GM18909 (cell line): ENCODE measurements at regions not wholly inside any gene's neighbourhood (a gene's known extent, or its start where the extent isn't known, plus 50 kb on each side); places are given as distances from the start of the nearest gene placed in this dataset.

ENCODE experiments used
- ATAC-seq: cut with Tn5 transposase; IDR thresholded peaks from one replicate; pipeline ENCODE4 v1.9.1; 2021; ENCODE audit warnings: mild to moderate bottlenecking; ENCODE audit not compliant: unreplicated experiment, poor library complexity

DNA sequence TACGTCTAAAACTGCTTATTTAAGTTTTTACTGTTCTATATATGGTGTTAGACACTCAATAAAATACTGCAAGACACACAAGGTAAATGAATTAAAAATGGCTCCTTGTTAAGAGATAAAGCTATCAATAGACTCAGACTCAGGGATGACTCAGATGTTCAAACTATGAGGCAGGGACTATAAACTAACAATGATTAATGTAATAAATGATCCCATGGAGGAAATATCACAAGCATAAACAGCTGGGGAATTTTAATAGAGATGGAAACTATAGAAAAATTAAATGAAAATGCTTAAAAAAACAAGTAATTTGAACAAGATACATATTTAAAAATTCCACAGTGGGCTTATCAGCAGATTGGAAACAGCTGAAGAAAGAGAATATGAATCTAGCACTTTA lies 650.8 kb downstream of the DCDC2C start:
- no peak for ATAC-seq

DNA sequence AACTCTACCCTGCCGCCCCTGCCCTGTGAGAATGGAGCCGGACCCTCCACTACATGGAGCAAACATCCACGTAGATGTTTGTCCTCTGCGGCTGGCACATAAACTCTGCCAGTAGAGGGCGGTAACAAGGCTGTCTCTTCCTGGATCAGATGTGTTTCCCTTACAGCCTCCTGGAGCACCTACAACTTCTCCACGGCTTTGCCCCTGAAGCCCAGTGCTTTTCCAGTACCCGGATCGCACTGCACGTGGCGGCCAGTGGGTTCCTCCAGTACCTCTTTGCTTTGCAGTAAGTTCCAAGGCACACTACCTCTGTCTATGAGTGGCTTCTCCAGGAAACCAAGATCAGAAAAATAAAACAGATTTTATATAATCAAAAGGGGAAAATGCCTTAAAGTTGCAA lies 651.3 kb downstream of the DCDC2C start:
- no peak for ATAC-seq

DNA sequence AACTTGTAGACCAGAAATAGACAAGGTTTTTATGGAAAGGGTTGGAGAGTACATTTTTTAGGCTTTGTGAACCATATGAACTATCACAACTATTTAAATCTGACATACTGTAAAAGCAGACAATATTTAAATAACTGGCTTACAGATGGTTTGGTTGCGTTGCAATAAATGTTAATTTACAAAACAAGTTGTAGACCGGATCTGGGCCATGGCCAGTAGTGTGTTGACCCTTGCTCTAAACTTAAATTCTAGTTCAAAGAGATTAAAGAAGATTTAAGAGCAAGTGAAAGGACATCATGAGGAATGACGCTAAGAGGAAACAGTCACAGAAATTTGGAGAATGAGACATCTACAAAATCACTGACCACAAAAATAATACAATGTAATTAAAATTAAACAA lies 652.7 kb downstream of the DCDC2C start:
- no peak for ATAC-seq

DNA sequence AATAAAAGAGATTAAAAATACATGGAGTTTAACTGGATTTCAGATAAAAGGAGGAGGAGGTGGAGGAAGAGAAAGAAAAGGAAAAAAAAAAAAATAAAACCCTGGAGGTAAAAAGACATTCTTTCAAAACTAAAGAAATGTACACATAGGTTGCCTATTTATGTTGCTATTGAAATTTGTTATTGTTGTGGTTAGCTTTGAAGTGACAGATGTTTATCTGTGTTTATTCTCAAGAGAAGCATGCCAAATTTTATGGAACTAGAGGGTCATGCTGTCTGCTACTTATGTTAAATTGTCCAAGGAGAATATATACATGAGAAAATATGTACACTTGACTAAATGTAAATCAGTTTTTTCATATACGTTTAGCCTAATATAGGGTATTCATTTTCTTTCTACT lies 653.2 kb downstream of the DCDC2C start:
- ATAC-seq: no peak

DNA sequence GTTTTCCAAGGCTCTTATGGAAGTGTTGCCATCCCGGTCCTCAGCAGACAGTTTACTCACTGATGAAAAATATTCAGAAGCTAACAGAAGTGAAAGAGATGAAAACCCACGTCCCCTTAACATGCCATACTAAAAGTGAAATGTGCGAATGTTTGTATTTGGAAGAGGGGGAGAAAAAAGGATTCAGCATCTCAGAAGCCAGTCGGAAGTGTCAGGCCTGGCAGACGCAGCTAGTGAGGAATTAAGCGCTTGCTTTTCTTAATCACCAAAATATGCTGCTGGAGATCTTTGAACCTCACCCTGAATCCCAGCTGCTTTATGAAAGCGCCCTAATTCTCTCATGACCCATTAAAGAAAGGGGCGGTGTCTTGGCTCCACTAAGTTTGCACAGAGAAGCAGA lies 653.7 kb downstream of the DCDC2C start:
- no peak for ATAC-seq

DNA sequence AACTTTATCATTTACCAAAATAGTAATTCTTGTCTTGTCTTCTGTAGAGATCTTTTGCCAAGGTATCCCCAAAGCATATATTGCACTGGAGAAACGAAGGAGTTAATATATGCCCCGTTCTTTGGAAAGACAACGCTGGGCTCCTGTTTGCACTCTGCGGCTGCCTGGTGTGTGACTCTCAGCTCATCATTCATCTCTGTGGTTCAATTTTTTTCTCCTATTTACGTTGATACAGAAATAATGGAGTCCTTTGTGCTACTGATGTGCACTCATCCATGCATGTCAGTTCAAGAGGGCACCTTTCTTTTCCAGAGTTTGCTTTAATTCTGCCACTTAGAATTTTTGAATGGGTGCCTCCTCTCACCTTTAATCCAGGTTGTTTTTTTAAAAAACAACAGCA lies 655.5 kb downstream of the DCDC2C start:
- ATAC-seq: no peak

DNA sequence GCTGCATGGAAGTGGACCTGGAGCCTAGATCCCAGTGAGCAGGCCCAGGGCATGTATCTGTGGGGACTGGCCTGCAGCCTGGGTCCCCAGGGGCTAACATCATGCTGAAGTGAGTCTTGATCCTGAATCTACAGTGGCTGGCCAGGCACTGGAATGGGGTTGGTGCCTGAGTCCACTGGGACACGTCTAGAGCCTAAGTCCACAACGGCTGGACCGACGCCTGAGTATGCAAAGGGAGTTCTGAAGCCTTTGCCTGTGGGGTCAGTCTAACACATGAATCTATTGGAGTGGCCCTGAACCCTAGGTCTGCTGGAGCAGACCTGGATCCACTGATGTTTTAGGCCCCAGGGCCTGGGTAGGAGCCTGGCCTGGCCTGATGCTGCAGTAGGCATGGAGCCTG lies 665.5 kb downstream of the DCDC2C start:
- no peak for ATAC-seq

DNA sequence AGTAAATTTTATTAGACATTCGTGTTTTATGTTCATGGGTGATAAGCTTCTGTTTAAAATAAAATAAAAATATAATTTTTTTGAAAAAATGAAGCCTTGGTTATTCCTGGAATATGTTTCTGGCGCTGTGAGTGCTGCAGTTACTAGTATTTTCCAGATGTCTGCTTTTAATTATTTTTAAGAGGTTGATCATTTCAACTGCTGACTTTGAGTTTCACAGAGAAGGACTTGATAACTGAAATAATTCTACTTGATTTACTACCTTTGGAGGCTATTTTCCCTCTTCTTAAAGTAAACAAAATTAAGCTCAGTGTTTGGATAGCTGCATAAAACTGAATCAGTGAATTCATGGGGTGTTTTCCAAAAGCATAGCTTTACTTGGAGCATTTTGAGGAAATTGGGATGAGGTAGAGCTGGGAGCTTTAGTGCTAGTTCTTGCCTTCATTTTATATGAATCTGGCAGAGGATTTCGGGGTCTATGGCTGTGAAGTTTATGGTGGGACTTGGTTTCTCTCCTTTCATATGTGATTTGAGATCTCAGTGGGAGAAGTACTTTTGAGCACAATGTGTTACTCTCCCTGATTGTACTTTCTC lies 666.5 kb downstream of the DCDC2C start:
- no peak for ATAC-seq

DNA sequence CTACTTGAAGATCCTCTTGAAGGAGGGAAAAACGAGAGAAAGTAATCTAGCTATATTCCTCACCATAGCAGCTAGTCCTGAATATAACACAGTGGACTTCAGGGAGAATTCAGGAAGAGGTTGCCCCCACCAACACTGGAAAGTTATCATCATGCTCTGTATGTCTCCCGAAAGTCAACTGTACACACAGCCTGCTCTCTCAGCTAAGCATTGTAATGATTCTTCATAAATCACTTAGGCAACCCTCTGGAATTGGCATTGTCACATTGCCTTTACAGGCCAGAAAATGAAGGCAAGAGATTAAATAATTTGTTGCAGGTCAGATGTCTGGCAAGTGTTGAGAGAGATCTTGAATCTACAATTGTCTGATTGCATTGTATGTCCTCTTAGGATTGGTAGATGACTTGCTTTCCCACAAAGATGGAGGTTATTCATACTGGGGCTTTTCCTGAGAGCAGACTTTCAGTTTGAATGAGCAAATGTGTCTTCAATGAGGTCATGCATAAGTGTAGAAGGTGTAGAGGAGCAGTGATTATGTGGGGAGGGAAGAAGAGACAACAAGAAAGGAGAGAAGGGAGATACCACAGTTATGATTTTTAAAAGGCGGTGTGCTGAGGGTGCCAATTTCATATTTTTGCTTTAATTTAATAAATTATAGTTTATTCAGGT lies 667.2 kb downstream of the DCDC2C start:
- no peak for ATAC-seq

DNA sequence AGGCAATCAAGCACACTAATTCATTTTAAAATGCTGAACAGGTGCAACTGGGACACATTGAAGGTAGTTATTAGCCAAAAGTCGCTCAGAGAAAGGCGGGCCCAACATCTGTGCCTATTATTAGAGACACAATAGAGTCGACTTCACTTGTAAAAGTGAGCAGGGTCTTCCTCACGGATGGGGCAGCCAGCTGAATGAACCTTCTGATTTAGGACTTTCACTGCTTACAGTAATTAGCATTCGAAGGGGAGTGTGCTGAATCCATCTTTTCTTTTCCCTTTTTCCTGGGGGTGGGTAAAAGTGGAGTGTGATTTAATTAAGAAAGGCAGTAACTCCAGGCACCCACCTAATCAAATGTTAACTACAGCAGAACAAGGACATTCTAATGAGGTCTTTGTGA lies 677.7 kb downstream of the DCDC2C start:
- ATAC-seq: no peak

DNA sequence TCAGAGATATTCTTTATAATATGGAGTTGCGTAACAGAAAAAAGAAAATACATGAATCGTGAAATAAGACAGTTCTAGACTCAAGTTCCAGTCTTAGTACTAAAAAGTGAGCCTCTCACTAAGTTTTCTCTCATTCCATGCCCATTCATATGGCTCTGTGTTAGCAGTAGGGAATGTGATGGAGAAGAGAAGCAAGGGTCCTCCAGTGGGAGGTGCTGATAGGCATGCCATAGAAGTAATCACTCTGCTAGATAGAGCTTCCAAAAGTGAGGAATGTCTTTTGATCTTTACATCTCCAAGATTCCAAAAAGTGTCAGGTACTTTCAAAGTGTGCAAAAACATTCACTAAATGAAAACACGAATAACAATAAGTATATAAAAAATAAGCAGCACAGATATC lies 678.4 kb downstream of the DCDC2C start:
- no peak for ATAC-seq

DNA sequence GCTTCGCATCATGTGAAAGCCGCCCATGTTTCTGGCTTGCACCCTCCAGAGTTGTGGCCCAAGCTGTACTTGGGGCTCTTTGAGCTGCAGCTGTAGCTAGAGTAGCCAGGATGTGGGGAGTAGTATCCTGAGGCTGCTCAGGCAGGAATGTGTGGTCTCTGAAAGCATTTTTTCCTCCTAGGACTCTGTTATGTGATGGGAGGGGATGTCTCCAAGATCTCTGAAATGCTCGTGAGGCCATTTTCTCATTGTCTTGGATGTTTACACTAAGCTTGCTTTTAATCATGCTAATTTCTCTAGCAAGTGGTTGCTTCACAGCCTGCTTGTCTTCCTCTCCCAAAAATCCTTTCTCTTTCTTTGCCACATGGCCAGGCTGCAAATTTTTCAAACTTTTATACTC lies 687.6 kb downstream of the DCDC2C start:
- no peak for ATAC-seq

DNA sequence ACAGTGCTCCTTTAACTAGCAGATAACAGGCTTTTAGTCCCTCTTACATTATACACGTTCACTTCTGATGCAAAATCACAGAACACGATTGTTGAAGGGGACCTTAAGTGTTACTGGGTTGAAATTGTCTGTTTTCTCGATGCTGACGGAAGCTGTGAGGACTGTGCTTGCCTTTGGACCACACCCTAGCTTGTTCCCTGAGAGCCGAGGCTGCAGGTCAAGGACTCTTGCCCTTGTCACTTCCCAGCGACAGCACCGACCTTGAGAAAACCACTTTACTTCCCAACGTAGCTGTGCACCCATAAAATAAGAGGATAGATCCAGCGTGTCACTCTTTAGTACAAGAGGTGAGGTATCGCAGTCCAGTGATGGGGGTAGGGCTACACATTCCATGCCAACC lies 701.0 kb downstream of the DCDC2C start:
- no peak for ATAC-seq

DNA sequence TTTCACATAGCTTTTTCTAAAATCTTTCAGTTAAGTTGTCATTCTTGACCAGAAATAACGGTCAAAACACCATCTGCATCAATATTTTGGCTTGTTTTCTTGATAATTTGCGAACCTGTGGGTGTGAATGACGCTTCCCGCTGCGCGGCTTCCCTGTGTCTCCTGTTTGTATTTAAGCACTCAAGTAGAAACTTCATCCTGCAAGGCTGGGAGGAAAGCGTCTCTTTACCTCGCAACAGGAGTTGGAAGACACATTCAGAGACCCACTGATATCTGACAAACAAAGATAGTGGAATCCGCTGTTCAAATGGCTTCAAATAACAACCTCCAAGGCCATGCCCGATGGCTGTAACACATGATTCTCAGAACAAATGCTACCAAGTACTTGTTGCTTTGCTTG lies 704.9 kb downstream of the DCDC2C start:
- no peak for ATAC-seq

DNA sequence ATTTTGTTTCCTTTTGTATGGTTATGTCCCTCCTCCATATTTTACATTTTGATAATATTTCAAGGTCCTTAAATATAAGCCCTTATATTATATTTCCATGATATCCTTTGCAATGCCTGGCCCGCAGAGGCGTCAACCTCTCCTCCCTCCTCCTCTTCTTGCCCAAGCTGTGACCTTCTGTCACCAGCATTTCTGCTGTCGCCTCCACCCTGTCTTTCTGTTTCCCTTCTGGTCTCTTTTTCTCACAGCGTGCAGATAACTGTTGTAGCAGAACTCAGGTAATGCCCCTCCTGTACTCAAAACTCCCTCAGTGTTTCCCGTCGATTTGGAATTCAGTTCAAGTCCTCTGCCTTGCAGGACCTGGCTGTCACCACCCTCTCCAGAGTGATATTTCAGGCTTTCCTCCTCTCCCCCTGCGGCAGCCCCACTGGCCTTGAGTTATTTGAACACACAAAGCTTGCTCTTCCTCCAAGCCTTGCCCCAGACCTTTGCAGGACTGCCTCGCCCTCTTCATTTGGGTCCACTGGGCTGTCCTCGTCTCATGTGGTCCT lies 709.3 kb downstream of the DCDC2C start:
- no peak for ATAC-seq

DNA sequence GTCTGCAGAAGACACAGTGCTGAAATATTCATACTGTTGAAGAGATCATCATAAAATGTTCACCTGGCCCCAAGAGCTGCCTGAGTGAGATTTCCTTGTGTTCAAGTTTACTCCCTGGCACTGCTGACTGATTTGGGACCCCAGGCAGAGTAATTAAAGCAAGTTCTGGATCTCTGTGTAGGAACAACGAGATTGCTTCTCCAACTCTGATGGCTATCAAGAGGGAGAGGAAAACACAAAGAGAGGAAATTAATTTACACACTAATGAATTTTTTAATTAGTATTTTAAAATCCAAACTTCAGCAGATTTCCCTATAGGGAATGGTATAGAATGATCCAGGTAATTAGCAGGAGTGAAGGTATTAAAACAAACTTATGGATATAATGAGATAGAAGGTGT lies 711.8 kb downstream of the DCDC2C start:
- no peak for ATAC-seq

DNA sequence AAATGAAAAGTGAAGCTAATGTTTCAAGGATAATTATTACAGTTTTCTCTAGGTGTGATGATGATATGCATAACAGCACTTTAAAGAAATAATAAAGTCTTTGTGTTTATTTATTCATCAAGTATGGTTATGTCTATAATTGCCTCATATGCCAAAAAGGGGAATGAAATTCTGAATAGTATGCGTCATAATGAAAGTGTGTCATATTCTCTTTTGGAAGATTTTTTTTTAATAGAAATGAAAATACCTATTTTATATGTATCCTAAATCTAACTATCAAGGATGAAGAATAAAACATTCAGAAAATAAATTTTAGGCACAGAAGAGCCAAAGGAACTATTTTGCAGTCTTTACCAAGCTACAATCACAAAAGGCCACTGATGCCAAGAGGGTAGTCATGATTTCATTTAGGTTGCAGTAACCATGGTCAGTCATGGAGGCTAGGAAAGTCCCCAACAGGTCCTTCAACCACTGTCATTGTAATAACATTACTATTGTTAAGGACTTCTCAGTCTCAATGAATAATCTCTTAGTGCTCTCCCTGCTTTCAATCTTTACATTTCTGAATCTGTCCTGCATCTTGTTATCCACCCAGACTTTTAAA lies 712.5 kb downstream of the DCDC2C start:
- no peak for ATAC-seq

DNA sequence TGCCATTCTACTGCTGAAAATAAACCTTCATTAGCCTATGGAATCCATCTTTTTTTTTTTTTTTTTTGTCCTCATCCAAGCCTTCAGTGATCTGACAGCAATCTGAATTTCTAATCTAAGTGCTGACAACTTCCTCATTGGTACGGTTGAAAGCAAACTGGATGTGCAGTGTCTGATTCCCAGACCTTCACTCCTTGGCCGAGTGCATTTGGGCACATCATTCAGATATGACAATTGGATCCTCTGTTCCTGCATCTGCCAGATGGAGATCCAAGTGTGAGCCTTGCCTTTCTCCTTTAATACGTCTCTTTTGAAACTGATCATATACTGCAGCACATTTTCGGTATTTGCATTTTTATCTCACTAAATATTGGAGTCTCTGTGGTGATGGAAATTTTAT lies 713.1 kb downstream of the DCDC2C start:
- no peak for ATAC-seq

DNA sequence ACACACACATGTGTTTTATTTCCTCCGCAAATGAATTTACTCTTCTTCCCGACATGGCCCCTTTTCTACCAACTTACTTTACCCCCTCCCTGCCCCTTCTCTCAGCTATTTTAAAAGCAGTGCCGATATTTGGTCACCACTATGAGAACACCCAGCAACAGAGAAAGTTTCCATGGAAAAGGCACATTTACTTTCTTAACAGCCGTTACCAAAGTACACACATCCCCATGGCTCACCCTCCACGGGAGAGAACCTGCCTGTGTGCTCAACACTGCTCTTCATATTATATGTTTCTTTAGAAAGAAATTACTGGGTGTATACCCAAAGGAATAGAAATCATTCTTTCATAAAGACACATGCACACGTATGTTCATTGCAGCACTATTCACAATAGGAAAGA lies 714.4 kb downstream of the DCDC2C start:
- ATAC-seq: no peak

DNA sequence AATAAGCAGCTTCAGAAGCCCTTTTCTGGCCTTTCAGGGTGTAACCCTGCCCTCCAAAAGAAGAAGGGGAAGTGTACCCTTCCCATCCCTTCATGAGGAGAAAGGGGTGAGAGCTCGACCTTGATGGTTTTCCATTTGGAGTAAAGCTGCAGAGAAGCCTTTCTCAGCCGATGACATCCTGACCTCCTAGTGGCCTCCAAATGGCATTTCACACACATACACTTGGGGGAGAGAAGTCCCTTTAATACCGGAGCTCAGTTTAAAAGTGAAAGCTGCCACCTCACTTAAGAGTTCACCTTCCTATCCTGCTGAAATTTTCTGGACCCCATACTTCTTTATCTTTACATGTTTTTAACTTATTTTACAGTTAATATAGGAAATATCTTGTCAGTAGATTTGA lies 716.7 kb downstream of the DCDC2C start:
- ATAC-seq: no peak

DNA sequence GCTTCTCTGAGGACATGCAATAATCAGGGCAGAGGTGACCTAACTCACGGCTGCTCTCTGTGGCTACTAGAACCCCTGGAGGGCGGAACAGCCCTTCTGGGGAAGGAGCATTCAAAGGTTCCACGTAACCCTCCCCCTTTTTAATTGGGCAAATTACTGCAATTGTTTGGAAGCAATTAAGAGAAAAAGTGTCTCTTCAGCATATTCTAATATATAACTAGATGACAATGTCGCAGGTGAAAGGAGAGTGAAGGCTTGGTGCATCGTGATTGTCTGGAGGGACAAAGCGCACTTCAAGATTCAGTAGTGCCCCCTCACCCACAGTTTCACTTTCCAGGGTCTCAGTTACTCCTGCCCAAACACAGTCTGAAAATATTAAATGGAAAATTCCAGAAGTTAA lies 720.8 kb downstream of the DCDC2C start:
- ATAC-seq: no peak

DNA sequence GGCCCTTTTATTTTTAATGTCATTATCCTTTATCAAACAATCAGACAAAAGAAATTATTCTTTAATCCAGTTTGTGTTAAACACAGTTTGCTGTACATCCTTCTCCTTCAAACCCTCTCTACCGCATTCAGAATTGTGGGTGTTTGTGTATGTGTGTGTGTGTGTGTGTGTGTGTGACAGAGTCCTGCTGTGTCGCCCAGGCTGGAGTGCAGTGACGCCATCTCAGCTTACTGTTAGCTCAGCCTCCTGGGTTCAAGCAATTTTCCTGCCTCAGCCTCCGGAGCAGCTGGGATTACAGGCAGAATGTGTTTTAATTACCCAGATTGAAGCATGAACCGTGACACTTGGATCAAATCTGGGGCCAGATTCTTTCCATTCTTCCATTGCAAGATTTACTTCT lies 723.7 kb downstream of the DCDC2C start:
- no peak for ATAC-seq
